ENCODE measurements at regions not wholly inside any gene's neighbourhood (a gene's known extent, or its start where the extent isn't known, plus 50 kb on each side); places are given as distances from the start of the nearest gene placed in this dataset.

GRCh38 chr6:4192173-4192572, 56.8 kb upstream of the ECI2 start:
- H3K4me1 ChIP-seq = no peaks in the 10 kb centered on the region
- no peaks in the 10 kb centered on the region for H3K36me3 ChIP-seq
- DNase-seq = no peak
- H3K27ac ChIP-seq = no peak overlapping the region
- intact Hi-C loops (cut with DNase I) = no loop called here
- WGBS, 2 donors = 82 to 88% methylated on average over 1 of the region's 1 CpG
- H3K27me3 ChIP-seq = no peaks in the 10 kb centered on the region
- H3K9me3 ChIP-seq = no peaks in the 10 kb centered on the region
- TF ChIP-seq POLR2A (IDR thresholded peaks at IDR 0.05) (no peak), CTCF (IDR thresholded peaks at IDR 0.05) (no peak), EP300 (IDR thresholded peaks at IDR 0.05) (no peak), POLR2AphosphoS5 (IDR thresholded peaks at IDR 0.05) (no peak)
- H3K4me3 ChIP-seq = no peak overlapping the region

- no peaks in the 10 kb centered on the region for H3K9me3 ChIP-seq
- no peak overlapping the region for H3K27ac ChIP-seq
- DNase-seq = no peak
- 96 to 97% methylated on average over 27 of the region's 27 CpGs for WGBS, 2 donors
- no peak overlapping the region for H3K4me3 ChIP-seq
- TF ChIP-seq CTCF (IDR thresholded peaks at IDR 0.05) = no peak
- no peak for TF ChIP-seq EP300 (IDR thresholded peaks at IDR 0.05)
- no peak for TF ChIP-seq POLR2AphosphoS5 (IDR thresholded peaks at IDR 0.05)
- TF ChIP-seq POLR2A (IDR thresholded peaks at IDR 0.05) = no peak
- no peaks in the 10 kb centered on the region for H3K4me1 ChIP-seq
- H3K36me3 ChIP-seq = no peaks in the 10 kb centered on the region
- H3K27me3 ChIP-seq = no peaks in the 10 kb centered on the region
- intact Hi-C loops (cut with DNase I) = no loop called here
Measured at GRCh38 chr6:4191271-4191721, 55.9 kb upstream of the ECI2 start.

GRCh38 chr6:4189249-4189648, 53.9 kb upstream of the ECI2 start:
- no peaks in the 10 kb centered on the region for H3K4me1 ChIP-seq
- DNase-seq = no peak
- no peak overlapping the region for H3K27ac ChIP-seq
- H3K27me3 ChIP-seq = no peaks in the 10 kb centered on the region
- H3K36me3 ChIP-seq = no peaks in the 10 kb centered on the region
- no peaks in the 10 kb centered on the region for H3K9me3 ChIP-seq
- WGBS, 2 donors = 91% methylated on average over 10 of the region's 10 CpGs
- TF ChIP-seq POLR2A (IDR thresholded peaks at IDR 0.05) (no peak), CTCF (IDR thresholded peaks at IDR 0.05) (no peak), POLR2AphosphoS5 (IDR thresholded peaks at IDR 0.05) (no peak), EP300 (IDR thresholded peaks at IDR 0.05) (no peak)
- intact Hi-C loops (cut with DNase I) = no loop called here
- H3K4me3 ChIP-seq = no peak overlapping the region

DNA sequence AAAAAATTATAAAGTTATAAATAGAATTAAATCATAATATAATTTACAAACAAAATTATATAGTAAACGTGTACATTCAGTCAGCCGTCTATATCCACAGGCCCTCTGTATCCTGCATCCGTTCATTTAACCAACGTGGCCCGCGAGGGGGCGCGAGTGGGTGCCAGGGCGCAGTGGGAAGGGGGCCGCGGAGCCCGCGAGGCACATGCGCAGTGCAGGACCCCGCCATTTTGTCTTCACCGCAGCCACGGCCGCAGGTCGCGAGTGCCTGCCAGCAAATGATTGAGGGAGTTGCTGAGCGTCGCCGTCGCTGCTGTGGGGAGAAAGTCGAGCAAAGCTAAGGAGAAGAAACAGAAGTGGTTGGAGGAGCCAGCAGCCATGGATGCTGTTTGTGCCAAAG, 53.4 kb upstream of the ECI2 start:
- no peak for TF ChIP-seq EP300 (IDR thresholded peaks at IDR 0.05)
- TF ChIP-seq POLR2A (IDR thresholded peaks at IDR 0.05) = no peak
- TF ChIP-seq POLR2AphosphoS5 (IDR thresholded peaks at IDR 0.05) = no peak
- TF ChIP-seq CTCF (IDR thresholded peaks at IDR 0.05) = no peak
- H3K27ac ChIP-seq = no peak overlapping the region
- H3K27me3 ChIP-seq = no peaks in the 10 kb centered on the region
- H3K4me3 ChIP-seq = no peak overlapping the region
- H3K36me3 ChIP-seq = no peaks in the 10 kb centered on the region
- no peaks in the 10 kb centered on the region for H3K9me3 ChIP-seq
- intact Hi-C loops (cut with DNase I) = no loop called here
- H3K4me1 ChIP-seq = no peaks in the 10 kb centered on the region
- WGBS, 2 donors = 95 to 96% methylated on average over 25 of the region's 25 CpGs
- no peak for DNase-seq

DNA sequence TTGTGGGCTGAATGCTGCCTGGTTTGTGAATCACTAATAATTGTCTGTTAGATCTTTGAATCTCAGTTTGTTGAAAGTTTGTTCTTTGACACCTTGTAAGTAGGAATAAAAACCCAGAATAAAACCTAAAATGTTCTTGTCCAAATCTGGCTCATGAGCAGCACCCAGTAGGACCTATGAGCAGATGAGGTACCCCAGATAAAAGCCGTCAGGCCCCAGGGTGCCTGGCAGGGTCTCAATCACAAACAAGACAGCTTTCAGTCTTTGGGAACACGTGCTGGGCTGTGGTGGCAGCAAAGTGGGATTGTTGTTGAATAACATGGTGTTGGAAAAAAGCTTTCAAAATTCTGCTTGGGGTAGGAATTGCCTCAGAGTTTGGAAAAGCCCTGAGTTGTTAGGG, 52.1 kb upstream of the ECI2 start:
- no peaks in the 10 kb centered on the region for H3K9me3 ChIP-seq
- H3K4me1 ChIP-seq = no peaks in the 10 kb centered on the region
- H3K27me3 ChIP-seq = no peaks in the 10 kb centered on the region
- no peaks in the 10 kb centered on the region for H3K36me3 ChIP-seq
- H3K4me3 ChIP-seq = no peak overlapping the region
- TF ChIP-seq CTCF (IDR thresholded peaks at IDR 0.05) (no peak), POLR2AphosphoS5 (IDR thresholded peaks at IDR 0.05) (no peak), POLR2A (IDR thresholded peaks at IDR 0.05) (no peak), EP300 (IDR thresholded peaks at IDR 0.05) (no peak)
- whole genome bisulfite sequencing, 2 donors = 85 to 90% methylated on average over 2 of the region's 2 CpGs
- intact Hi-C loops (cut with DNase I) = no loop called here
- H3K27ac ChIP-seq = no peak overlapping the region
- DNase-seq = no peak

Data from sigmoid colon (tissue), 6 donors.